Pancreas (tissue), 10 donors: ENCODE measurements at regions not wholly inside any gene's neighbourhood (a gene's known extent, or its start where the extent isn't known, plus 50 kb on each side); places are given as distances from the start of the nearest gene placed in this dataset.

Source experiments
- ATAC-seq, 4 donors: fragments of 200-7000 bp; cut with Tn5 transposase; one replicate each; pipeline versions ENCODE4 v1.8.0 to v1.9.1; 2020; ENCODE audit warnings: mild to moderate bottlenecking in 4 of 4, moderate library complexity in 4 of 4
- DNase-seq, 6 donors: peaks; one replicate each; pipeline ENCODE4 v3.0.0-alpha.2; 2020
- FAIRE-seq: peaks from 2 replicates; lab custom pipeline; 2012; peaks lifted over from hg19 to GRCh38; lab: Jason Lieb, UNC
- H3K27ac ChIP-seq, 4 donors: fragments of 200-600 bp; sonication (generic); 1 replicate in 3 of 4; 2 replicates in 1 of 4; pipeline versions ENCODE4 v1.5.0 to v1.8.0; 2020
- H3K27me3 ChIP-seq, 4 donors: fragments of 200-600 bp; one replicate each; pipeline ENCODE4 v1.8.0; 2021
- H3K36me3 ChIP-seq, 3 donors: fragments of 200-600 bp; sonication (generic) in 1 of 3; one replicate each; pipeline versions ENCODE4 v1.5.0 to v1.8.0; 2020 to 2021
- H3K4me1 ChIP-seq, 3 donors: fragments of 200-600 bp; one replicate each; pipeline ENCODE4 v1.8.0; 2021
- H3K4me3 ChIP-seq, 4 donors: fragments of 200-600 bp; sonication (generic) in 2 of 4; one replicate each; pipeline versions ENCODE4 v1.5.0 to v1.8.0; 2020 to 2021
- H3K9me3 ChIP-seq, 4 donors: fragments of 200-600 bp; one replicate each; pipeline ENCODE4 v1.8.0; 2021
- CTCF ChIP-seq, 4 donors: fragments of 200-600 bp; sonication (generic) in 3 of 4; IDR thresholded peaks; one replicate each; pipeline versions ENCODE4 v1.5.0 to v1.8.0; 2021; ENCODE audit warnings: antibody characterized with exemption in 4 of 4
- WGBS, 2 donors: extraction: QIAGEN DNeasy Blood & Tissue Kit; methylation state at CpG; one replicate each; pipeline ENCODE4 v1.1.7; 2013; 5-methylcytosine and 5-hydroxymethylcytosine counted together
- intact Hi-C, 3 donors: fragments of 100-400 bp; cut with DNase I; formaldehyde crosslinking; loops; one replicate each; pipeline versions ENCODE4 v1.11.1 to v1.14.2; 2022
- donor health status: healthy with polysubstance abuse.
- donor health status: DM: no; HTN: no; CAD: no; lungs with moderate emphysema.
- donor health status: DM: no; HTN: no; CAD: no.
- donor health status: control.
- donor health status: control.
- donor health status: Bipolar disorder and iron deficiency.
- donor health status: DM: yes; HTN: yes; CAD: no.
- donor health status: DM: no; HTN: no; CAD: no.
- donor health status: DM: no; HTN: no; CAD: no.
- donor health status: DM: yes; HTN: yes; CAD: no.

GRCh38 chr1:168401341-168401740, 120.7 kb downstream of the TBX19 start:
- ATAC-seq (no peak), DNase-seq (no peak), FAIRE-seq (no peak)
- Histone ChIP-seq H3K27me3 (no peaks in the 10 kb centered on the region), H3K36me3 (no peaks in the 10 kb centered on the region), H3K27ac (no peak overlapping the region), H3K4me3 (no peak overlapping the region), H3K4me1 (no peaks in the 10 kb centered on the region), H3K9me3 (no peaks in the 10 kb centered on the region)
- intact Hi-C loops = no loop called here
- 85 to 99% methylated on average over 3 of the region's 3 CpGs for WGBS, 2 donors
- TF ChIP-seq CTCF (IDR thresholded peaks at IDR 0.05) = no peak

GRCh38 chr1:168400139-168400538, 119.5 kb downstream of the TBX19 start:
- H3K9me3 ChIP-seq = no peaks in the 10 kb centered on the region
- TF ChIP-seq CTCF (IDR thresholded peaks at IDR 0.05) = no peak
- FAIRE-seq (no peak), ATAC-seq (no peak), DNase-seq (no peak)
- intact Hi-C loops = no loop called here
- no peaks in the 10 kb centered on the region for H3K27me3 ChIP-seq
- no peak overlapping the region for H3K27ac ChIP-seq
- no peaks in the 10 kb centered on the region for H3K36me3 ChIP-seq
- no peak overlapping the region for H3K4me3 ChIP-seq
- WGBS, 2 donors = 85 to 96% methylated on average over 1 of the region's 1 CpG
- H3K4me1 ChIP-seq = no peaks in the 10 kb centered on the region

- Histone ChIP-seq H3K27ac (no peak overlapping the region), H3K4me3 (no peak overlapping the region), H3K36me3 (no peaks in the 10 kb centered on the region), H3K27me3 (no peaks in the 10 kb centered on the region), H3K4me1 (no peaks in the 10 kb centered on the region), H3K9me3 (no peaks in the 10 kb centered on the region)
- ATAC-seq = no peak
- WGBS, 2 donors = 80 to 92% methylated on average over 4 of the region's 4 CpGs
- DNase-seq = no peak
- FAIRE-seq = no peak
- TF ChIP-seq CTCF (IDR thresholded peaks at IDR 0.05) = no peak
- intact Hi-C loops = no loop called here
These were observed 117.1 kb downstream of the TBX19 start for GRCh38 chr1:168397806-168398205.

- no peak for TF ChIP-seq CTCF (IDR thresholded peaks at IDR 0.05)
- 29 to 35% methylated on average over 3 of the region's 3 CpGs for WGBS, 2 donors
- H3K9me3 ChIP-seq = no peaks in the 10 kb centered on the region
- no peak overlapping the region for H3K27ac ChIP-seq
- ATAC-seq (no peak), DNase-seq (no peak), FAIRE-seq (no peak)
- no peaks in the 10 kb centered on the region for H3K27me3 ChIP-seq
- H3K4me1 ChIP-seq = peaks cover 0 to 2% (median 0%) of the 10 kb centered on the region in 3 donors
- no peak overlapping the region for H3K4me3 ChIP-seq
- no peaks in the 10 kb centered on the region for H3K36me3 ChIP-seq
- intact Hi-C loops = no loop called here
These were observed 116.4 kb downstream of the TBX19 start for GRCh38 chr1:168396940-168397684.

GRCh38 chr1:168396508-168396907, 115.8 kb downstream of the TBX19 start:
- DNase-seq = no peak
- H3K9me3 ChIP-seq = no peaks in the 10 kb centered on the region
- no peak for TF ChIP-seq CTCF (IDR thresholded peaks at IDR 0.05)
- peaks cover 0 to 2% (median 0%) of the 10 kb centered on the region in 3 donors for H3K4me1 ChIP-seq
- no peak overlapping the region for H3K27ac ChIP-seq
- WGBS, 2 donors = 86 to 90% methylated on average over 2 of the region's 2 CpGs
- no peaks in the 10 kb centered on the region for H3K27me3 ChIP-seq
- FAIRE-seq = no peak
- no peaks in the 10 kb centered on the region for H3K36me3 ChIP-seq
- ATAC-seq = no peak
- H3K4me3 ChIP-seq = no peak overlapping the region
- intact Hi-C loops = no loop called here
